Hepatocyte (in vitro differentiated cells): ENCODE measurements at regions not wholly inside any gene's neighbourhood (a gene's known extent, or its start where the extent isn't known, plus 50 kb on each side); places are given as distances from the start of the nearest gene placed in this dataset.
"Not testable (repeated sequence)": the region's sequence is repeated elsewhere in the genome, so short reads cannot be mapped to it uniquely, and the experiment has no call there.

ENCODE experiments used
- EZH2 ChIP-seq: fragments of 200-600 bp; sonication (generic); IDR thresholded peaks from 2 replicates; pipeline ENCODE4 v1.6.1; 2016; ENCODE audit warnings: antibody characterized with exemption, mild to moderate bottlenecking, borderline replicate concordance
- TF ChIP-seq, protein P1 (sequence below): fragments of 200-600 bp; sonication (generic); IDR thresholded peaks from 2 replicates; pipeline ENCODE4 v1.5.1; 2016; ENCODE audit warnings: antibody characterized with exemption, mild to moderate bottlenecking; ENCODE audit not compliant: poor library complexity

DNA sequence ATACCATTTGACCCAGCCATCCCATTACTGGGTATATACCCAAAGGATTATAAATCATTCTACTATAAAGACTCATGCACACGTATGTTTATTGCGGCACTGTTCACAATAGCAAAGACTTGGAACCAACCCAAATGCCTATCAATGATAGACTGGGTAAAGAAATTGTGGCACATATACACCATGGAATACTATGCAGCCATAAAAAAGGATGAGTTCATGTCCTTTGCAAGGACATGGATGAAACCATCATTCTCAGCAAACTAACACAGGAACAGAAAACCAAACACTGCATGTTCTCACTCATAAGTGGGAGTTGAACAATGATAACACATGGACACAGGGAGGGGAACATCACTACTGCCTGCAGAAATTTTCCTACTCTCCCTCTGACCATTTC lies 90.0 kb downstream of the HLX start:
- not testable (repeated sequence) for TF ChIP-seq EZH2
- TF ChIP-seq, protein P1, sequence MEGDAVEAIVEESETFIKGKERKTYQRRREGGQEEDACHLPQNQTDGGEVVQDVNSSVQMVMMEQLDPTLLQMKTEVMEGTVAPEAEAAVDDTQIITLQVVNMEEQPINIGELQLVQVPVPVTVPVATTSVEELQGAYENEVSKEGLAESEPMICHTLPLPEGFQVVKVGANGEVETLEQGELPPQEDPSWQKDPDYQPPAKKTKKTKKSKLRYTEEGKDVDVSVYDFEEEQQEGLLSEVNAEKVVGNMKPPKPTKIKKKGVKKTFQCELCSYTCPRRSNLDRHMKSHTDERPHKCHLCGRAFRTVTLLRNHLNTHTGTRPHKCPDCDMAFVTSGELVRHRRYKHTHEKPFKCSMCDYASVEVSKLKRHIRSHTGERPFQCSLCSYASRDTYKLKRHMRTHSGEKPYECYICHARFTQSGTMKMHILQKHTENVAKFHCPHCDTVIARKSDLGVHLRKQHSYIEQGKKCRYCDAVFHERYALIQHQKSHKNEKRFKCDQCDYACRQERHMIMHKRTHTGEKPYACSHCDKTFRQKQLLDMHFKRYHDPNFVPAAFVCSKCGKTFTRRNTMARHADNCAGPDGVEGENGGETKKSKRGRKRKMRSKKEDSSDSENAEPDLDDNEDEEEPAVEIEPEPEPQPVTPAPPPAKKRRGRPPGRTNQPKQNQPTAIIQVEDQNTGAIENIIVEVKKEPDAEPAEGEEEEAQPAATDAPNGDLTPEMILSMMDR, result not testable (repeated sequence)
